ENCODE measurements at regions not wholly inside any gene's neighbourhood (a gene's known extent, or its start where the extent isn't known, plus 50 kb on each side); places are given as distances from the start of the nearest gene placed in this dataset.

GRCh38 chr3:110139048-110139447 lies 801.7 kb upstream of the DPPA4 start:
- TF ChIP-seq EZH2 (IDR thresholded peaks at IDR 0.05; ENCODE audit: borderline replicate concordance, insufficient read depth, low read length, poor library complexity, severe bottlenecking) = no peak
- TF ChIP-seq SMC3 (conservative IDR thresholded peaks at IDR 0.05; ENCODE audit: poor library complexity) = no peak
- no peak for TF ChIP-seq CTCF (IDR thresholded peaks at IDR 0.05; ENCODE audit: poor library complexity, severe bottlenecking)
- no peak for TF ChIP-seq EP300 (conservative IDR thresholded peaks at IDR 0.05; ENCODE audit: poor library complexity, severe bottlenecking)
- no peak for TF ChIP-seq POLR2AphosphoS5 (IDR thresholded peaks at IDR 0.05)
- no peak for TF ChIP-seq MXI1 (conservative IDR thresholded peaks at IDR 0.05; ENCODE audit: poor library complexity, severe bottlenecking)
- TF ChIP-seq TAF1 (IDR thresholded peaks at IDR 0.05; ENCODE audit: low read depth) = no peak
- TF ChIP-seq REST (IDR thresholded peaks at IDR 0.05; ENCODE audit: borderline replicate concordance) = no peak
